Stomach (tissue), 8 donors: ENCODE measurements at regions not wholly inside any gene's neighbourhood (a gene's known extent, or its start where the extent isn't known, plus 50 kb on each side); places are given as distances from the start of the nearest gene placed in this dataset.

ENCODE experiments used
- DNase-seq, 2 donors: peaks; one replicate each; pipeline versions ENCODE4 v3.0.0 to v3.0.0-alpha.2; 2013 to 2019
- H3K27ac ChIP-seq, 5 donors: fragments of 200-600 bp in 4 of 5; sonication (generic) in 4 of 5; one replicate each; pipeline ENCODE4 v1.5.1; 2013 to 2019; ENCODE audit warnings: mild to moderate bottlenecking in 1 of 5, moderate library complexity in 1 of 5
- H3K27me3 ChIP-seq, 3 donors: fragments of 200-600 bp; sonication (generic); one replicate each; pipeline ENCODE4 v1.5.1; 2017 to 2019; ENCODE audit warnings: mixed run types in 1 of 3
- H3K36me3 ChIP-seq, 4 donors: fragments of 200-600 bp; sonication (generic); 1 replicate in 3 of 4; 2 replicates in 1 of 4; pipeline ENCODE4 v1.5.1; 2016 to 2019
- H3K4me1 ChIP-seq, 4 donors: fragments of 200-600 bp; sonication (generic); one replicate each; pipeline ENCODE4 v1.5.1; 2016 to 2019
- H3K4me3 ChIP-seq, 4 donors: fragments of 200-600 bp; sonication (generic) in 3 of 4; one replicate each; pipeline ENCODE4 v1.5.1; 2016 to 2019; ENCODE audit warnings: mild to moderate bottlenecking in 1 of 4
- H3K9me3 ChIP-seq, 4 donors: fragments of 200-600 bp; sonication (generic); one replicate each; pipeline ENCODE4 v1.5.1; 2016 to 2019
- EP300 ChIP-seq: sonication (generic); formaldehyde crosslinking; IDR thresholded peaks from one replicate; pipeline ENCODE4 v1.6.1; 2017; ENCODE audit warnings: antibody characterized with exemption
- POLR2A ChIP-seq, 4 donors: fragments of 450-650 bp; IDR thresholded peaks; one replicate each; pipeline ENCODE4 v1.6.1; 2016; ENCODE audit warnings: antibody characterized with exemption in 4 of 4, control low read depth in 2 of 4, mild to moderate bottlenecking in 1 of 4, moderate library complexity in 1 of 4
- POLR2AphosphoS5 ChIP-seq, 3 donors: sonication (generic); formaldehyde crosslinking; IDR thresholded peaks; one replicate each; pipeline ENCODE4 v1.6.1; 2016; ENCODE audit warnings: antibody characterized with exemption in 3 of 3
- WGBS, 5 donors: extraction: QIAGEN DNeasy Blood & Tissue Kit in 3 of 5; methylation state at CpG; one replicate each; pipeline versions ENCODE4 v1.1.5 to v1.1.7; 2013 to 2018; 5-methylcytosine and 5-hydroxymethylcytosine counted together
- intact Hi-C: fragments of 100-400 bp; cut with DNase I; formaldehyde crosslinking; loops from one replicate; pipeline ENCODE4 v1.15.1; 2023; ENCODE audit warnings: low total_unique reads
- TF ChIP-seq, protein P1 (sequence below), 7 experiments: fragments of 450-650 bp in 4 of 7; fragments of 200-600 bp in 3 of 7; sonication (generic) in 3 of 7; IDR thresholded peaks; one replicate each; pipeline ENCODE4 v1.5.1; 2016 to 2019; ENCODE audit warnings: antibody characterized with exemption in 7 of 7, control low read depth in 2 of 7, mild to moderate bottlenecking in 1 of 7
- donor health status: healthy with polysubstance abuse.
- donor health status: Bipolar disorder and iron deficiency.
- donor health status: healthy.

GRCh38 chr20:53738945-53739798 is 145.5 kb upstream of the ZNF217 start:
- intact Hi-C loops = no loop called here
- Histone ChIP-seq H3K27ac (peak overlapping the region; percentile 77 to 89 (median 87)), H3K4me3 (peak overlapping the region in 2 of 4 donors; percentile 4 to 17), H3K36me3 (no peaks in the 10 kb centered on the region), H3K27me3 (no peaks in the 10 kb centered on the region), H3K9me3 (no peaks in the 10 kb centered on the region), H3K4me1 (peaks cover 24 to 62% (median 37%) of the 10 kb centered on the region in 4 donors)
- TF ChIP-seq POLR2A (IDR thresholded peaks at IDR 0.05) (no peak), EP300 (no peak), POLR2AphosphoS5 (IDR thresholded peaks at IDR 0.05) (no peak)
- peak in 1 of 2 donors; percentile 48 for DNase-seq
- 23 to 43% (median 36%) methylated on average over 11 of the region's 11 CpGs for WGBS, 5 donors

DNA sequence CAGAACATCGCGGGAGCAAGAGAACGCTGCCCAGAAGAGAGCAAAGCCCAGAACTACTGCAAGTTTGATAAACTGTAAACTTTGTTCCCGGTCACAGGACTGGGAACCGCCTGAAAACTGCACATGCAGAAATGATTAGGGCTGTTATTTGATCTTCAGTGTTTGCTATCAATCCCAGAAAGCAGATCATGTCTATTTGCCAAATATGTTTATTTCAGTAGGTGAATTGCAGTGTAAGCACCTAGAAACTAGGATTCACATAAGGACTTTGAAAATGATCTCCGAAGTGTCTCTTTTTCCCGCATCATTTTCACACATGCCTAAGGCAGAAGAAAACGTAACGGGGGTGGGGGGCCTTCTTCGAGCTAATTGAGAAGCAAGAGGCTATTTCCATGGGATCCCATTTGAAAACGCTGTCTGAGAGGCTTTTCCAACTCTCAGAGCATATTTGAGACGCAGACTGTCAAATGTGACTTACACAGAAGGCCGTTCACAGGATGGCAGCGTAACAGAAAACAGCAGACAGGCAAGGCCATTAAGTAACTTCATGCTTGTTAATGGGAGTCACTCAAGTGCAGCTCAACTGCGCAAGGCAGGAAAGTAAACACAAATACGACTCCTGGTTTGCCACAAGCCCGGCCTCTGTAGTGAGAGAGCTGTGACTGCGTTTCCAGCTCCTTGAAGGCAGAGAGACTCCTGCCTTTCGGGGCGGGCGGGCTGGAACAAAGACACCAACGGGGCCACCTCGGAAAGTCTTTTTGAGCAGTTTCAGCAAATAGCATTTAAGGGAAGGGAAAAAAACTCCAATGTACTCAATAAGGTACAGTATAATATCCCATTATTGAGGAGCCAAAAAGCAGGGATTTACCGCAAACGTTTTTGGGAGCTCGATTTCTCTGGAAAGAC is 144.7 kb upstream of the ZNF217 start:
- Histone ChIP-seq H3K9me3 (no peaks in the 10 kb centered on the region), H3K27me3 (no peaks in the 10 kb centered on the region), H3K4me1 (peaks cover 24 to 62% (median 37%) of the 10 kb centered on the region in 4 donors), H3K36me3 (no peaks in the 10 kb centered on the region), H3K4me3 (peak overlapping the region in 3 of 4 donors; percentile 4 to 17 (median 10)), H3K27ac (peak overlapping the region; percentile 77 to 89 (median 79))
- DNase-seq = peak; percentile 85 to 93
- WGBS, 5 donors = 21 to 40% (median 31%) methylated on average over 26 of the region's 26 CpGs
- TF ChIP-seq POLR2AphosphoS5 (IDR thresholded peaks at IDR 0.05) = peak in 2 of 3 donors; percentile 89
- TF ChIP-seq, protein P1, sequence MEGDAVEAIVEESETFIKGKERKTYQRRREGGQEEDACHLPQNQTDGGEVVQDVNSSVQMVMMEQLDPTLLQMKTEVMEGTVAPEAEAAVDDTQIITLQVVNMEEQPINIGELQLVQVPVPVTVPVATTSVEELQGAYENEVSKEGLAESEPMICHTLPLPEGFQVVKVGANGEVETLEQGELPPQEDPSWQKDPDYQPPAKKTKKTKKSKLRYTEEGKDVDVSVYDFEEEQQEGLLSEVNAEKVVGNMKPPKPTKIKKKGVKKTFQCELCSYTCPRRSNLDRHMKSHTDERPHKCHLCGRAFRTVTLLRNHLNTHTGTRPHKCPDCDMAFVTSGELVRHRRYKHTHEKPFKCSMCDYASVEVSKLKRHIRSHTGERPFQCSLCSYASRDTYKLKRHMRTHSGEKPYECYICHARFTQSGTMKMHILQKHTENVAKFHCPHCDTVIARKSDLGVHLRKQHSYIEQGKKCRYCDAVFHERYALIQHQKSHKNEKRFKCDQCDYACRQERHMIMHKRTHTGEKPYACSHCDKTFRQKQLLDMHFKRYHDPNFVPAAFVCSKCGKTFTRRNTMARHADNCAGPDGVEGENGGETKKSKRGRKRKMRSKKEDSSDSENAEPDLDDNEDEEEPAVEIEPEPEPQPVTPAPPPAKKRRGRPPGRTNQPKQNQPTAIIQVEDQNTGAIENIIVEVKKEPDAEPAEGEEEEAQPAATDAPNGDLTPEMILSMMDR (IDR thresholded peaks at IDR 0.05) = no peak
- TF ChIP-seq POLR2A (IDR thresholded peaks at IDR 0.05) = peak in 1 of 4 donors; percentile 76
- TF ChIP-seq EP300 = no peak
- intact Hi-C loops = no loop called here

- WGBS, 5 donors = 25 to 56% (median 30%) methylated on average over 8 of the region's 8 CpGs
- H3K4me1 ChIP-seq = peaks cover 24 to 62% (median 37%) of the 10 kb centered on the region in 4 donors
- DNase-seq = peak in 1 of 2 donors; percentile 71
- peak overlapping the region; percentile 77 to 89 (median 79) for H3K27ac ChIP-seq
- H3K27me3 ChIP-seq = no peaks in the 10 kb centered on the region
- H3K9me3 ChIP-seq = no peaks in the 10 kb centered on the region
- TF ChIP-seq EP300 (no peak), POLR2AphosphoS5 (IDR thresholded peaks at IDR 0.05) (no peak), POLR2A (IDR thresholded peaks at IDR 0.05) (no peak)
- TF ChIP-seq, protein P1 (IDR thresholded peaks at IDR 0.05) = no peak
- no peaks in the 10 kb centered on the region for H3K36me3 ChIP-seq
- no peak overlapping the region for H3K4me3 ChIP-seq
- intact Hi-C loops = no loop called here
Observed at GRCh38 chr20:53737396-53738038, 143.9 kb upstream of the ZNF217 start.

GRCh38 chr20:53736757-53737395 is 143.2 kb upstream of the ZNF217 start:
- H3K9me3 ChIP-seq = no peaks in the 10 kb centered on the region
- no peak overlapping the region for H3K4me3 ChIP-seq
- DNase-seq = peak in 1 of 2 donors; percentile 67
- peaks cover 24 to 62% (median 37%) of the 10 kb centered on the region in 4 donors for H3K4me1 ChIP-seq
- 16 to 33% (median 26%) methylated on average over 6 of the region's 6 CpGs for WGBS, 5 donors
- peak overlapping the region; percentile 77 to 89 (median 79) for H3K27ac ChIP-seq
- H3K27me3 ChIP-seq = no peaks in the 10 kb centered on the region
- intact Hi-C loops = no loop called here
- no peaks in the 10 kb centered on the region for H3K36me3 ChIP-seq
- TF ChIP-seq EP300 (no peak), POLR2A (IDR thresholded peaks at IDR 0.05) (no peak), POLR2AphosphoS5 (IDR thresholded peaks at IDR 0.05) (no peak)
- TF ChIP-seq, protein P1 (IDR thresholded peaks at IDR 0.05) = no peak
